Kidney (tissue), 13 donors: ENCODE measurements at regions not wholly inside any gene's neighbourhood (a gene's known extent, or its start where the extent isn't known, plus 50 kb on each side); places are given as distances from the start of the nearest gene placed in this dataset.

Experiments
- DNase-seq, 5 donors: peaks; one replicate each; pipeline ENCODE4 v3.0.0-alpha.2; 2013 to 2020
- FAIRE-seq: peaks from 2 replicates; lab custom pipeline; 2012; peaks lifted over from hg19 to GRCh38; lab: Jason Lieb, UNC
- H3K27ac ChIP-seq, 2 donors: one replicate each; pipeline ENCODE4 v1.7.0; 2013; ENCODE audit warnings: low read depth in 2 of 2, low read length in 2 of 2, inconsistent platforms in 1 of 2
- H3K27me3 ChIP-seq: one replicate; pipeline ENCODE4 v1.7.1; 2013; ENCODE audit warnings: low read length, inconsistent platforms; ENCODE audit not compliant: control insufficient read depth, insufficient read depth
- H3K36me3 ChIP-seq, 3 donors: one replicate each; pipeline versions ENCODE4 v1.7.0 to v1.7.1; 2013; ENCODE audit warnings: low read length in 3 of 3, control low read depth in 1 of 3, inconsistent platforms in 1 of 3; ENCODE audit not compliant: insufficient read depth in 3 of 3, control insufficient read depth in 2 of 3
- H3K4me1 ChIP-seq, 3 donors: one replicate each; pipeline versions ENCODE4 v1.7.0 to v1.7.1; 2013; ENCODE audit warnings: low read length in 3 of 3, inconsistent platforms in 1 of 3, low read depth in 1 of 3; ENCODE audit not compliant: control insufficient read depth in 2 of 3, insufficient read depth in 2 of 3
- H3K4me3 ChIP-seq, 3 donors: one replicate each; pipeline versions ENCODE4 v1.7.0 to v1.8.1; 2013; ENCODE audit warnings: low read length in 3 of 3, control low read depth in 1 of 3, inconsistent platforms in 1 of 3
- H3K9ac ChIP-seq, 3 donors: one replicate each; pipeline versions ENCODE4 v1.7.0 to v1.7.1; 2013; ENCODE audit warnings: low read length in 3 of 3, control low read depth in 1 of 3, inconsistent platforms in 1 of 3
- H3K9me3 ChIP-seq, 3 donors: one replicate each; pipeline versions ENCODE4 v1.7.0 to v1.7.1; 2013; ENCODE audit warnings: low read length in 3 of 3, control low read depth in 1 of 3, inconsistent platforms in 1 of 3; ENCODE audit not compliant: control insufficient read depth in 2 of 3, insufficient read depth in 1 of 3
- intact Hi-C: fragments of 100-400 bp; cut with DNase I; formaldehyde crosslinking; loops from one replicate; pipeline ENCODE4 v1.11.1; 2022
- TF ChIP-seq, protein P1 (sequence below): IDR thresholded peaks from 3 replicates; pipeline ENCODE4 v1.5.1; 2012; ENCODE audit warnings: mild to moderate bottlenecking, moderate library complexity, borderline replicate concordance; ENCODE audit not compliant: insufficient read depth; ENCODE audit errors: extremely low read depth
- donor health status: control.
- donor health status: control.
- donor health status: control.
- donor health status: control.
- donor health status: control.
- donor health status: DM: yes; HTN: yes; CAD: no.
- donor health status: Normal renal cell carcinoma (clear cell type).

DNA sequence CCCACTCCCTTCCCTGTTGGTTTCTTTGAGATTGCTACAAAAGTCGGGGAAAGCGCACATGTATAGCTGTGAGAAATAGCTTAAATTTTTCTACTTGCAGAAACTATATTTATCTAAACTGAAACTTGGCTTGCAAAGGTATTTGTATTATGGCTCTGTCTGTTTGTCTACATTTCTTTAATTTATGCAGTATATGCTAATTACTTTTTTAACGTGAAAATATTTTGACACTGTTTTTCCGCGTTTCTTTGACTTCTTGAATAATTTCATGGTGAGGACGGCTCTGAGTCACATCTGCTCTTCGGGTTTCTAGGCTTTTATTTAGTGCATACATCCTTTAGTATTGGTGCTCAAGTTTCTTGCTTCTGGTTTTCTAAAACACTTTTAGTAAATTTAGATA is 182.1 kb upstream of the ZRANB2 start:
- H3K9me3 ChIP-seq = no peaks in the 10 kb centered on the region
- TF ChIP-seq, protein P1, sequence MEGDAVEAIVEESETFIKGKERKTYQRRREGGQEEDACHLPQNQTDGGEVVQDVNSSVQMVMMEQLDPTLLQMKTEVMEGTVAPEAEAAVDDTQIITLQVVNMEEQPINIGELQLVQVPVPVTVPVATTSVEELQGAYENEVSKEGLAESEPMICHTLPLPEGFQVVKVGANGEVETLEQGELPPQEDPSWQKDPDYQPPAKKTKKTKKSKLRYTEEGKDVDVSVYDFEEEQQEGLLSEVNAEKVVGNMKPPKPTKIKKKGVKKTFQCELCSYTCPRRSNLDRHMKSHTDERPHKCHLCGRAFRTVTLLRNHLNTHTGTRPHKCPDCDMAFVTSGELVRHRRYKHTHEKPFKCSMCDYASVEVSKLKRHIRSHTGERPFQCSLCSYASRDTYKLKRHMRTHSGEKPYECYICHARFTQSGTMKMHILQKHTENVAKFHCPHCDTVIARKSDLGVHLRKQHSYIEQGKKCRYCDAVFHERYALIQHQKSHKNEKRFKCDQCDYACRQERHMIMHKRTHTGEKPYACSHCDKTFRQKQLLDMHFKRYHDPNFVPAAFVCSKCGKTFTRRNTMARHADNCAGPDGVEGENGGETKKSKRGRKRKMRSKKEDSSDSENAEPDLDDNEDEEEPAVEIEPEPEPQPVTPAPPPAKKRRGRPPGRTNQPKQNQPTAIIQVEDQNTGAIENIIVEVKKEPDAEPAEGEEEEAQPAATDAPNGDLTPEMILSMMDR = no peak
- H3K27ac ChIP-seq = no peak overlapping the region
- H3K4me3 ChIP-seq = no peak overlapping the region
- H3K9ac ChIP-seq = no peak overlapping the region
- DNase-seq = no peak
- H3K27me3 ChIP-seq = no peaks in the 10 kb centered on the region
- intact Hi-C loops = no loop called here
- no peaks in the 10 kb centered on the region for H3K4me1 ChIP-seq
- no peaks in the 10 kb centered on the region for H3K36me3 ChIP-seq
- FAIRE-seq = no peak

DNA sequence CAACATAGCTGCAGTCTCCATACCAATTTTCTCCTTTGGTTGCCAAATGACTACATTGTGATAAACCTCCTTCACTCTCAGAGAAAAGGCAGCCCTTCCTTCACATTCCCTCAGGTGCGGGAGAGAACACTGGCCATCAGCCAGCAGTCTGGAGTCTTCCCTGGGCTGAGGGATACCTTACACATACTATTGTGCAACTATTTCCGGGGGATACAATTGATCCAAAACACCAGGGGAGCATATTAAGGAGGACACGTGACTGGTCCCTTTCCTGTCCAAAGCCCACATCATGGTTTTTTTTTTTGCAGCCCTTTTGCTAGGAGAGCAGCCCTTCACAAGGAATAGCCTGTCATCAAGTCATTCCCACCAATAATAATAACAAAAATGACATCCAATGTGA is 172.1 kb upstream of the ZRANB2 start:
- H3K4me3 ChIP-seq = no peak overlapping the region
- DNase-seq (no peak), FAIRE-seq (no peak)
- H3K36me3 ChIP-seq = no peaks in the 10 kb centered on the region
- H3K9me3 ChIP-seq = no peaks in the 10 kb centered on the region
- H3K27me3 ChIP-seq = no peaks in the 10 kb centered on the region
- no peaks in the 10 kb centered on the region for H3K4me1 ChIP-seq
- no peak overlapping the region for H3K27ac ChIP-seq
- TF ChIP-seq, protein P1 = no peak
- H3K9ac ChIP-seq = no peak overlapping the region
- intact Hi-C loops = no loop called here

DNA sequence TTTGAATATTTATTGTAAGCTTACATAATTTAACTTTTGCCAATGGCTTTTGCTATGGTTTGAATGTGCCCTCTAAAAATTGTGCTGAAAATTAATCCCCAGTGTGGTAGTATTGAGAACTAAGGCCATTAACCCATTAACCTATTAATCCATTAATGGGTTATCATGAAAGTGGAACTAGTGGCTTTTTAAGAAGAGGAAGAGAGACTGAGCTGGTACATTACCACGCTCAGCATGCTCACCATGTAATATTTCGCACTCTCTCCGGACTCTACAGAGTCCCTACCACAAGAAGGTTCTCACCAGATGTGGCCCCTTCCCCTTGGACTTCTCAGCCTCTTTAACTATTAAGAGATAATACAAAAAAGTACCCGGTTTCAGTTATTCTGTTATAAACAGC is 164.4 kb upstream of the ZRANB2 start:
- TF ChIP-seq, protein P1 = no peak
- Histone ChIP-seq H3K9me3 (no peaks in the 10 kb centered on the region), H3K27ac (no peak overlapping the region), H3K4me3 (no peak overlapping the region), H3K4me1 (no peaks in the 10 kb centered on the region), H3K36me3 (no peaks in the 10 kb centered on the region), H3K9ac (no peak overlapping the region), H3K27me3 (no peaks in the 10 kb centered on the region)
- intact Hi-C loops = no loop called here
- no peak for FAIRE-seq
- DNase-seq = no peak

DNA sequence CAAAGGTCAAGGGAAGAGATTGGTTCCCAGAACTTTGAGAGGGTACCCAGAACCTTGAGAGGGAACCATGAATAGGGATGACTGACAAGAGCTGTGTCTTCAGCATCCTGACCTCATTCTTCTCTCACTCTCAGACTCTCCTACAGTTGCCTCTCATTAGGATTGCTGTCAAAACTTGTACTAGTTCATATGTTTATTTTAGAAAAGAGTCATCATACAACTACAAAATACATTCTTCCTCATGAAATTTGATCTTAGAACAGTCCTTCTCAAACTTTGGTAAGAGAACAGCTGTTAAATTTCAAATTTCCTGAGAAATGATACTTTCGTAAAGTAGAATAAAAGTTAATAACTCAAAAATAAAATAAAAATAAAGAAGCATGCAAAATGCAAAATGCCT is 161.4 kb upstream of the ZRANB2 start:
- TF ChIP-seq, protein P1 = no peak
- Histone ChIP-seq H3K9ac (no peak overlapping the region), H3K27me3 (no peaks in the 10 kb centered on the region), H3K36me3 (no peaks in the 10 kb centered on the region), H3K27ac (no peak overlapping the region), H3K4me1 (no peaks in the 10 kb centered on the region), H3K4me3 (no peak overlapping the region), H3K9me3 (no peaks in the 10 kb centered on the region)
- FAIRE-seq (no peak), DNase-seq (no peak)
- intact Hi-C loops = no loop called here
